NCI-H146 (cell line): ENCODE measurements at regions not wholly inside any gene's neighbourhood (a gene's known extent, or its start where the extent isn't known, plus 50 kb on each side); places are given as distances from the start of the nearest gene placed in this dataset.
"Not testable (repeated sequence)": the region's sequence is repeated elsewhere in the genome, so short reads cannot be mapped to it uniquely, and the experiment has no call there.

Experiments used
- DNase-seq: peaks from one replicate; lab custom pipeline; 2025; lab: John Stamatoyannopoulos, UW

DNA sequence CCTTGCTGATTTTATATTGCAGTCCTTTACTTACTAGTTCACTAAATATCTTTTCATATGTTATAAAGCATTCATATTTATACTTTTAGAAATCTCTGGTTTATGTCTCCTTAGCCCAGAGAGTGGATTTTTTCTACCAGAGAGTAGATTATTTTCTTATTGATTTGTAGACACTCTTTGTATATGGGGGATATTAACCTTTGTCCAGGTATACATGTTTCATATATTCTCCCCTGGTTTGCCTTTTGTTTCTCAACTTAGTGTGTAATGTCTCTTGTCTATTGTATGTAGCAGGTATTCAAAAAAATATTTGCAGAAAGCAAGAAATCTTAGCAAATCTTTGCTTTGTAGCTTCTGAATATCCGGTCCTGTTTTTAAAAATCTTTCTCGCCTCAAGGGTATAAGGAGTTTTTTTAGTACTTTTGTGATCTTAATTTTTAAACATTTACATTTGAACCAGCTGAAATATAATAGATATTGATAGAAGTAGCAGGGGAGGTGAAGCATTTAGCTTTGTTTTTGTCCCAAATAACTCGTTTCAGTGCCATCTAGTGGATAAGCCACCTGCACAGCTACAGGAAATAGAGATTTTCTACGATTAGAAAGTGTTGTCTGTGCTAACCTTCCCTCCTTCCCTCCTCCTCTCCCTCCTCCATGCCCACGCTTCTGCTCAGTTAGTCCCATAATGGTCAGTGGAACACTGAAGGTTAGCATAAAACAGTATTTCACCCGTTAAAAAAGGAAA lies 97.0 kb downstream of the PHETA1 start:
- DNase-seq = no peak

DNA sequence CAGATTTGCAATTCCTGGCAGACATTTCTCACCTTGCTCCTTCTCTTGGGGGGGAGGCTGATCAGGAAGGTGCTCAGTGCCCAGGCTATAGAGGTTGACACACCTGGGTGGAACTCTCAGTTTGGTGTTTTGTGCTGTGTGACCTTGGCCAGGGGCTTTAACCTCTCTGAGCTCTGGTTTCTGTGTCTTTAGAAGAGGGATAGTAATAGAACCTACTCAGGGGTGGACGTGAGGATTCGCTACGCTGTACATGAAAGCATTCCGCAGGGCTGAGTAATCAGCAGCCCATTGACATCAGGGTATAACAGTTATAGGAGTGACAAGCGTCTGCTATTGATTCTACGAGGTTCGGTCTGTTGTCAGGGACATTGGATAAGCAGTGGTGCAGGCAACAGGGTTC lies 98.1 kb downstream of the PHETA1 start:
- DNase-seq = no peak

- DNase-seq = no peak
Measured at GRCh38 chr12:111270239-111270638, 98.7 kb downstream of the PHETA1 start.

- no peak for DNase-seq
Measured at GRCh38 chr12:111269718-111270117, 99.2 kb downstream of the PHETA1 start.

GRCh38 chr12:111268738-111269572 lies 99.9 kb downstream of the PHETA1 start:
- peak; percentile 11 for DNase-seq

DNA sequence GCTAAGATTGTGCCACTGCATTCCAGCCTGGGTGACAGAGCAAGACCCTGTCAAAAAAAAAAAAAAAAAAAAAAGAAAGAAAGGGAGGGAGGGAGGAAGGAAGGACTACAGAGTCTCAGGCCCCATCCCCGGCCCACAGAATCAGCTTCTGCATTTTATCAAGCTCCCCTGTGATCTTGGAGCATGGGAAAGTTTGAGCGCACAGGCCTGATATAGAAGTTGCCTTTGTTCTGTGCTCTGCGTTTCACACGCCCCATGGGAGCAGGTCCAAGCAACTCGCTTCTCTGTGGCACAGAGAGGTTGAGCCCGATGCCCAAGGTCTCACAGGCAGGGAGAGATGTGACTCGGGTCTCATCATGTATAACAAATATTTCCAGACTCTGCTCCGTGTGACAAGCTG lies 101.8 kb downstream of the PHETA1 start:
- no peak for DNase-seq

- no peak for DNase-seq
Measured at GRCh38 chr12:111261911-111262676, 106.8 kb downstream of the PHETA1 start.

DNA sequence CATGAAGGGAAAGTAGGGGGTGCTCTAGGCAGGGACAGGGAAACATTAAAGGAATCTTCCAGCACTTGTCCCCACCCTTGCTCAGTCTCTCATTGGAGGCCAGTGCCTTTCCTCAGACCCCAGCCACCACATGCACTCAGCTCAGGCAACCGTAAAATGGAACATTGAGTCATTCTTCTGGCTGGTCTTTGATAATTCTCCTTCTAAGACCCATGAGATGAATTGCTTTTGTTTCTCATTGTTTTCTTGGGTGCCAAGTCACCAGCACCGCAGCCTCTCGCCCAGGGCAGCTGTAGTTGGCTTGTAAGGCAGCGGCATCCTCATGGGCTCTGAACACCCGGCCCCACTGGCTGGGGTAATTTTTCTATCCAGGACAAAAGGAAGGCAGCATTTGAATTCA lies 108.2 kb downstream of the PHETA1 start:
- no peak for DNase-seq

DNA sequence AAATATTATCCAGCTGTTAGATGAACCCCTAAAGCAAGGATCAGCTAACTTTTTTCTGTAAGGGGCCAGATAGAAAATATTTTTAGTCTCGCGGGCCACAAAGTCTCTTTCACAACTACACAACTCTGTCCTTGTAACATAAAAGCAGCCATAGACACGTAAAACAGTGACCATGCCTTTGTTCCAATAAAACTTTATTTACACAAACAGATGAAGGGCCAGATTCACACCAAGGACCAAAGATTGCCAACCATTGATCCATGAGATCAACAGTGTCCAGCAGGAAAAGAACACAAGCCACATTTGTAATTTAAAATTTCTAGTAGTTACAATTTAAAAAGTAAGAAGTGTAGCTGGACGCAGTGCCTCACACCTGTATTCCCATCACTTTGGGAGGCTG lies 109.7 kb downstream of the PHETA1 start:
- no peak for DNase-seq

GRCh38 chr12:111258081-111258480 lies 110.8 kb downstream of the PHETA1 start:
- DNase-seq = not testable (repeated sequence)

DNA sequence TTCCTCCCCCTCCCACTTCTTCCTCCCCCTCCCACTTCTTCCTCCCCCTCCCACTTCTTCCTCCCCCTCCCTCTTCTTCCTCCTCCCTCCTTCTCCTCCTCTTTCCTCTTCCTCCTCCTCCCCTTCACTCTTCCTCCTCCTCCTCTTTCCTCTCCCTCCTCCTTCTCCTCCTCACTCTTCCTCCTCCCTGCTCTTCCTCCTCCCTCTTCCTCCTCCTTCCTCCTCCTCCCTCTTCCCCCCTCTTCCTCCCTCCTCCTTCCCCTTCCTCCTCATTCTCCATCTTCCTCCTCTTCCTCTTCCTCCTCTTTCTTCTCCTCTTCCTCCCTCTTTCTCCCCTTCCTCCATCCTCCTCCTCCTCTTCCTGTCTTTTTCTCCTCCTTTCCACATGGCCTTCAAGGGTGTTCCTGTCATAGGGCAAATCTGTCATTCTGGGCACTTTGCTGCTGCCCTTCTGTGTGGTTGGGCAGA lies 111.4 kb downstream of the PHETA1 start:
- DNase-seq = no peak

GRCh38 chr12:111256629-111257434 lies 112.1 kb downstream of the PHETA1 start:
- DNase-seq = no peak

DNA sequence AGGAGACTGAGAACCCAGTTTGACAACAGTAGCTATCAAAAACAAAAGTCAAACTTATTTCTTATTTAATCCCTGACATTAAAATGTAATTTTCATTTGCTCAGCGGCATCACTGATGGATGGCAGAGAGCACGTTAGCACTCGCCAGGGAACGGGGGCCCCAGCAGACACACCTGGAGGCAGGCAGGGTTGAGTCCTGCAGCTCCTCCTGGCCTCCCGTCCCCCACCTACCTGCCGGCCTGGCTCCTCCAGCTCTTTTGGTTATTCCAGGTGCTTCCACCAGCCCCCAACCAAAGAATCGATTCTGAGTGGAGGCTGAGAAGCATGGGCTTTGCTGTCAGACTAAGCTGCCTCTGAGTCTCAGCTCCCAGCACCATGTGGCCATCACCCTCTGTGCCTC lies 113.6 kb downstream of the PHETA1 start:
- no peak for DNase-seq

GRCh38 chr12:111254106-111254505 lies 114.8 kb downstream of the PHETA1 start:
- DNase-seq = no peak

GRCh38 chr12:111253213-111253612 lies 115.7 kb downstream of the PHETA1 start:
- no peak for DNase-seq

DNA sequence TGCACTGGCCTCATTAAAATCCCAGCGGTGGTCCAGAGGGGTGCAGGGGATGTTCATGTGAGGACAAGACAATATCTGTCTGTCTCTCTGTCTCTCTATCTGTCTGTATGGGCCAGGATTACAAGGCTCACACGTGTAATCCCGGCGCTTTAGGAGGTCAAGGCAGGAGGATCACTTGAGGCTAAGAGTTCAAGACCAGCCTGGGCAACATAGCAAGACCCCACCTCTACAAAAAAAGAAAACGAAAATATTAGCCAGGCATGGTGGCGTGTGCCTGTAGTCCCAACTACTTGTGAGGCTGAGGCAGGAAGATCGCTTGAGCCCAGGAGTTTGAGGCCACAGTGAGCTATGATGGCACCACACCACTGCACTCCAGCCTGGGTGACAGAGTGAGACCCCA lies 117.1 kb downstream of the PHETA1 start:
- DNase-seq = no peak

GRCh38 chr12:111251058-111251730 lies 117.7 kb downstream of the PHETA1 start:
- DNase-seq = no peak

DNA sequence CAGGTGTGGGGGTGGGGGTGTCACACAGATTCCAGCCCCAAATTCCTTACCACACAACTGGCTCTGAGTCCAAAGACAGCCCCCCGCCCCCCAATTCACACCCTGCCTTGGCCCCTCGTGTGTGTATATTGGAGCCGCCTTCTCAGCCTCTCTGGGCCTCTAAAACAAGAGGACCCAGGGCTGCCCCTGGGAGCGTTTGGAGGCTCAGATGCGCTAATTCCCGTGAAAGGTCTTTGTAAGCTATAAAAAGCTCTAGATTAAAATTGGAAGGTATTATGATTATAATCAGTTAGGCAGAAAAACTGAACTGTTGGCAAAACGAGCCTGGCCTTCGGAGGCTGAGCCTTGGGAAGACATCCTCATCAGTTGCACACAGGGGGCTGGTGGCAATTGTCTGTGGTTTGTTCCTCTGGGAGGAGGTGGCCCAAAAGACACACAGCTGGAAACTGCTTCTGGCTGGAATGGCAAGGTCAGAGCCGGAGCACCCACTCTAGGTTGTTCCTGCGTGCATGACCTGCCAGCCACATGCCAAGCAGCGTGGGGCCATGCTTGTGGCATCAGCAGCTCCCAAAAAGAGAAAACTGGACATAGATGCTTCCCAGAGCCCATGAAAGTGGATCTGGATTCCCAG lies 118.5 kb downstream of the PHETA1 start:
- no peak for DNase-seq

- no peak for DNase-seq
Measured at GRCh38 chr12:111249757-111250156, 119.1 kb downstream of the PHETA1 start.

- no peak for DNase-seq
Measured at GRCh38 chr12:111249018-111249370, 119.9 kb downstream of the PHETA1 start.
